ENCODE measurements at regions not wholly inside any gene's neighbourhood (a gene's known extent, or its start where the extent isn't known, plus 50 kb on each side); places are given as distances from the start of the nearest gene placed in this dataset.
"Not testable (repeated sequence)": the region's sequence is repeated elsewhere in the genome, so short reads cannot be mapped to it uniquely, and the experiment has no call there.

- DNase-seq (ENCODE audit: low read depth, low spot score); intact Hi-C loops (cut with micrococcal nuclease; ENCODE audit: unreplicated experiment); H3K79me2 ChIP-seq (ENCODE audit: control insufficient read depth, insufficient read depth, low read length); POLR2A ChIA-PET; ATAC-seq; H4K20me1 ChIP-seq (ENCODE audit: control insufficient read depth, insufficient read depth); in situ Hi-C loops (cut with MboI); H3K4me3 ChIP-seq; H3K27ac ChIP-seq (ENCODE audit: control insufficient read depth, insufficient read depth); RAD21 ChIA-PET (ENCODE audit: unreplicated experiment); H3K4me1 ChIP-seq (ENCODE audit: control insufficient read depth, insufficient read depth, low read length); H2AFZ ChIP-seq (ENCODE audit: control insufficient read depth, low read depth, low read length); BruUV-seq (replicated peaks); H3K4me2 ChIP-seq (ENCODE audit: control insufficient read depth, insufficient read depth); H3K36me3 ChIP-seq (ENCODE audit: control insufficient read depth in 2 of 2, insufficient read depth in 2 of 2, low read length in 1 of 2); H3K27me3 ChIP-seq (replicated peaks in 1 of 2; ENCODE audit: control insufficient read depth in 2 of 2, insufficient read depth in 2 of 2, low read length in 1 of 2); FAIRE-seq; SMC1A ChIA-PET (ENCODE audit: uncharacterized antibody, unreplicated experiment); H3K9ac ChIP-seq (ENCODE audit: control insufficient read depth, insufficient read depth, low read length); H3K9me3 ChIP-seq (replicated peaks; ENCODE audit: control insufficient read depth, insufficient read depth, low read length): not testable (repeated sequence)
- CTCF ChIA-PET, result interaction anchor here (0.9 kb wide), 1 partner anchor 359 kb away, joined by 3 read pairs; no protein-coding TSS in a partner anchor
- WGBS (ENCODE audit: insufficient coverage, insufficient replicate concordance, low lambda C conversion rate, missing lambda C conversion rate), result 26% methylated on average over 3 of the region's 3 CpGs
Observed at GRCh38 chr1:9469882-9470281, 69.4 kb upstream of the SLC25A33 start.

- Histone ChIP-seq H3K27ac (ENCODE audit: control insufficient read depth, insufficient read depth) (no peak overlapping the region), H3K79me2 (ENCODE audit: control insufficient read depth, insufficient read depth, low read length) (no peaks in the 10 kb centered on the region), H3K4me3 (no peak overlapping the region), H3K36me3 (ENCODE audit: control insufficient read depth in 2 of 2, insufficient read depth in 2 of 2, low read length in 1 of 2) (no peaks in the 10 kb centered on the region), H3K4me1 (ENCODE audit: control insufficient read depth, insufficient read depth, low read length) (no peaks in the 10 kb centered on the region; the same call in 1 of the 2 replicates), H3K27me3 (replicated peaks in 1 of 2; ENCODE audit: control insufficient read depth in 2 of 2, insufficient read depth in 2 of 2, low read length in 1 of 2) (no peaks in the 10 kb centered on the region; a peak in 3 of 4 replicates), H3K9ac (ENCODE audit: control insufficient read depth, insufficient read depth, low read length) (no peak overlapping the region), H3K9me3 (replicated peaks; ENCODE audit: control insufficient read depth, insufficient read depth, low read length) (no peaks in the 10 kb centered on the region), H4K20me1 (ENCODE audit: control insufficient read depth, insufficient read depth) (no peaks in the 10 kb centered on the region), H3K4me2 (ENCODE audit: control insufficient read depth, insufficient read depth) (no peak overlapping the region), H2AFZ (ENCODE audit: control insufficient read depth, low read depth, low read length) (no peak overlapping the region)
- POLR2A ChIA-PET, result interaction anchor here (0.6 kb wide), 1 partner anchor 544 kb away, joined by 7 read pairs; no protein-coding TSS in a partner anchor
- intact Hi-C loops (cut with micrococcal nuclease; ENCODE audit: unreplicated experiment), result no loop called here
- SMC1A ChIA-PET (ENCODE audit: uncharacterized antibody, unreplicated experiment), result no interaction called here
- ATAC-seq (no peak), DNase-seq (ENCODE audit: low read depth, low spot score) (no peak), FAIRE-seq (no peak)
- CTCF ChIA-PET, result no interaction called here
- in situ Hi-C loops (cut with MboI), result no loop called here
- 47% methylated on average over 15 of the region's 15 CpGs for WGBS (ENCODE audit: insufficient coverage, insufficient replicate concordance, low lambda C conversion rate, missing lambda C conversion rate)
- RAD21 ChIA-PET (ENCODE audit: unreplicated experiment), result interaction anchor here (0.8 kb wide), 1 partner anchor 22 kb away, joined by 3 read pairs; no protein-coding TSS in a partner anchor
- no TSS peak for BruUV-seq (replicated peaks)
- TF ChIP-seq NRF1 (conservative IDR thresholded peaks at IDR 0.05; ENCODE audit: low read depth, low read length), result no peak
Observed at GRCh38 chr1:9471679-9472078, 67.6 kb upstream of the SLC25A33 start.
